ENCODE measurements at regions not wholly inside any gene's neighbourhood (a gene's known extent, or its start where the extent isn't known, plus 50 kb on each side); places are given as distances from the start of the nearest gene placed in this dataset.
A peak's percentile ranks its signal among the peaks of the same experiment; 100 is the strongest.

GRCh38 chr4:174435974-174436373 is 86.3 kb downstream of the HPGD start:
- Histone ChIP-seq H3K4me1 (ENCODE audit: insufficient read depth) (peaks cover 14% of the 10 kb centered on the region; the same call in 1 of the 2 replicates), H3K9me3 (ENCODE audit: low read depth) (no peaks in the 10 kb centered on the region), H3K27ac (no peak overlapping the region), H3K9ac (no peak overlapping the region), H3K79me2 (ENCODE audit: insufficient read depth) (no peaks in the 10 kb centered on the region), H3K27me3 (replicated peaks; ENCODE audit: insufficient read depth) (no peaks in the 10 kb centered on the region), H3K36me3 (ENCODE audit: low read depth) (no peaks in the 10 kb centered on the region), H2AFZ (no peak overlapping the region), H3K9me2 (ENCODE audit: insufficient read depth) (no peaks in the 10 kb centered on the region; the same call in 1 of the 2 replicates), H4K20me1 (ENCODE audit: insufficient read depth) (no peaks in the 10 kb centered on the region), H3K4me2 (ENCODE audit: unreplicated experiment) (no peak overlapping the region), H3K4me3 (no peak overlapping the region), H3F3A (ENCODE audit: insufficient read depth) (peaks cover 14% of the 10 kb centered on the region; the same call in 1 of the 2 replicates)
- 92 to 98% methylated on average over 2 of the region's 2 CpGs for WGBS, 2 experiments (ENCODE audit: low coverage in 1 of 2, low lambda C conversion rate in 2 of 2, missing lambda C conversion rate in 2 of 2)
- TF ChIP-seq EZH2 (IDR thresholded peaks at IDR 0.05; ENCODE audit: insufficient read depth, poor library complexity, severe bottlenecking): no peak
- TF ChIP-seq EZH2phosphoT487 (IDR thresholded peaks at IDR 0.05; ENCODE audit: insufficient read depth, low read depth): no peak
- in situ Hi-C loops (cut with MboI): no loop called here
- DNase-seq: no peak

- DNase-seq: no peak
- no peaks in the 10 kb centered on the region for H4K20me1 ChIP-seq (ENCODE audit: insufficient read depth)
- H3K4me3 ChIP-seq: no peak overlapping the region
- H3K27me3 ChIP-seq (replicated peaks; ENCODE audit: insufficient read depth): no peaks in the 10 kb centered on the region
- no peak overlapping the region for H2AFZ ChIP-seq
- no peak overlapping the region for H3K9ac ChIP-seq
- no peak overlapping the region for H3K4me2 ChIP-seq (ENCODE audit: unreplicated experiment)
- WGBS, 2 experiments (ENCODE audit: low coverage in 1 of 2, low lambda C conversion rate in 2 of 2, missing lambda C conversion rate in 2 of 2): 69 to 77% methylated on average over 4 of the region's 4 CpGs
- H3F3A ChIP-seq (ENCODE audit: insufficient read depth): peaks cover 14% of the 10 kb centered on the region; the same call in 1 of the 2 replicates
- no peak for TF ChIP-seq EZH2 (IDR thresholded peaks at IDR 0.05; ENCODE audit: insufficient read depth, poor library complexity, severe bottlenecking)
- TF ChIP-seq EZH2phosphoT487 (IDR thresholded peaks at IDR 0.05; ENCODE audit: insufficient read depth, low read depth): no peak
- no peaks in the 10 kb centered on the region for H3K36me3 ChIP-seq (ENCODE audit: low read depth)
- in situ Hi-C loops (cut with MboI): no loop called here
- no peaks in the 10 kb centered on the region for H3K9me3 ChIP-seq (ENCODE audit: low read depth)
- peaks cover 20% of the 10 kb centered on the region; the same call in 1 of the 2 replicates for H3K4me1 ChIP-seq (ENCODE audit: insufficient read depth)
- no peaks in the 10 kb centered on the region for H3K79me2 ChIP-seq (ENCODE audit: insufficient read depth)
- no peaks in the 10 kb centered on the region; the same call in 1 of the 2 replicates for H3K9me2 ChIP-seq (ENCODE audit: insufficient read depth)
- no peak overlapping the region for H3K27ac ChIP-seq
Observed at GRCh38 chr4:174434455-174434854, 87.8 kb downstream of the HPGD start.

DNA sequence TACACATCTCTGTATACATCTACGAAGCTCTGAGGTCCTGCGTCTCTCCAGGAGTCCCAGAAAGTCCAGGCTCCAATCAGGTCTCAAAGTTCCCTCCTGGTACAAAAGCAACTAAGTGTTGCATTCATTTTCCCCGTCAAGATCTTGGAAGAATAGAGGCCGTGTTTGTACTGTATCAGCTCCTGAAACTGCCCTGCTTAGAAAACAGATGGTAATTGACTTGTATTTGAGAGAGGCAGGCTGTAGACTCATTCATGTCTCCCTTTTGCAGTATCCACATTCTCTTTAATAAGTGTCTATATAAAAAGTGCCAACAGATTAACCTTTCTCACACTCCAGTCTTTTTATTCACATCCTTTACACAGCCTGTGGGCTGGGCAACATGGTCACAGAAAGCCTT is 91.7 kb downstream of the HPGD start:
- WGBS, 2 experiments (ENCODE audit: low coverage in 1 of 2, low lambda C conversion rate in 2 of 2, missing lambda C conversion rate in 2 of 2): 52 to 54% methylated on average over 4 of the region's 4 CpGs
- no peak overlapping the region for H3K27ac ChIP-seq
- DNase-seq: no peak
- H2AFZ ChIP-seq: no peak overlapping the region
- in situ Hi-C loops (cut with MboI): no loop called here
- H3K9me2 ChIP-seq (ENCODE audit: insufficient read depth): no peaks in the 10 kb centered on the region; the same call in 1 of the 2 replicates
- no peaks in the 10 kb centered on the region; the same call in 1 of the 2 replicates for H3K27me3 ChIP-seq (replicated peaks; ENCODE audit: insufficient read depth)
- H3K36me3 ChIP-seq (ENCODE audit: low read depth): no peaks in the 10 kb centered on the region
- H3F3A ChIP-seq (ENCODE audit: insufficient read depth): no peaks in the 10 kb centered on the region
- TF ChIP-seq EZH2phosphoT487 (IDR thresholded peaks at IDR 0.05; ENCODE audit: insufficient read depth, low read depth): no peak
- no peak for TF ChIP-seq EZH2 (IDR thresholded peaks at IDR 0.05; ENCODE audit: insufficient read depth, poor library complexity, severe bottlenecking)
- no peak overlapping the region for H3K9ac ChIP-seq
- H3K4me2 ChIP-seq (ENCODE audit: unreplicated experiment): no peak overlapping the region
- no peaks in the 10 kb centered on the region for H3K9me3 ChIP-seq (ENCODE audit: low read depth)
- H4K20me1 ChIP-seq (ENCODE audit: insufficient read depth): no peaks in the 10 kb centered on the region
- 0 out of 2 replicates have a peak, but pooled peaks cover 6% of the 10 kb centered on the region for H3K4me1 ChIP-seq (ENCODE audit: insufficient read depth)
- H3K4me3 ChIP-seq: no peak overlapping the region
- H3K79me2 ChIP-seq (ENCODE audit: insufficient read depth): no peaks in the 10 kb centered on the region

GRCh38 chr4:174429701-174430410 is 92.4 kb downstream of the HPGD start:
- no peaks in the 10 kb centered on the region for H3F3A ChIP-seq (ENCODE audit: insufficient read depth)
- DNase-seq: peak; percentile 30
- no peak overlapping the region for H2AFZ ChIP-seq
- no peaks in the 10 kb centered on the region; the same call in 1 of the 2 replicates for H3K9me2 ChIP-seq (ENCODE audit: insufficient read depth)
- no peaks in the 10 kb centered on the region for H3K9me3 ChIP-seq (ENCODE audit: low read depth)
- H3K27ac ChIP-seq: no peak overlapping the region
- in situ Hi-C loops (cut with MboI): no loop called here
- no peak overlapping the region for H3K9ac ChIP-seq
- no peak overlapping the region for H3K4me3 ChIP-seq
- H3K4me2 ChIP-seq (ENCODE audit: unreplicated experiment): no peak overlapping the region
- H3K27me3 ChIP-seq (replicated peaks; ENCODE audit: insufficient read depth): no peaks in the 10 kb centered on the region; the same call in 1 of the 2 replicates
- no peaks in the 10 kb centered on the region for H4K20me1 ChIP-seq (ENCODE audit: insufficient read depth)
- H3K36me3 ChIP-seq (ENCODE audit: low read depth): no peaks in the 10 kb centered on the region
- TF ChIP-seq EZH2 (IDR thresholded peaks at IDR 0.05; ENCODE audit: insufficient read depth, poor library complexity, severe bottlenecking): no peak
- no peak for TF ChIP-seq EZH2phosphoT487 (IDR thresholded peaks at IDR 0.05; ENCODE audit: insufficient read depth, low read depth)
- H3K4me1 ChIP-seq (ENCODE audit: insufficient read depth): 0 out of 2 replicates have a peak, but pooled peaks cover 6% of the 10 kb centered on the region
- WGBS, 2 experiments (ENCODE audit: low coverage in 1 of 2, low lambda C conversion rate in 2 of 2, missing lambda C conversion rate in 2 of 2): 5 to 6% methylated on average over 1 of the region's 1 CpG
- no peaks in the 10 kb centered on the region for H3K79me2 ChIP-seq (ENCODE audit: insufficient read depth)
